ENCODE measurements at regions not wholly inside any gene's neighbourhood (a gene's known extent, or its start where the extent isn't known, plus 50 kb on each side); places are given as distances from the start of the nearest gene placed in this dataset.

GRCh38 chr2:126503476-126503875, 152.5 kb upstream of the GYPC start:
- TF ChIP-seq CTCF (IDR thresholded peaks at IDR 0.05) = no peak
- no peak for TF ChIP-seq ZFX (IDR thresholded peaks at IDR 0.05; ENCODE audit: borderline replicate concordance)

All from 22Rv1 (cell line).